ENCODE measurements at regions not wholly inside any gene's neighbourhood (a gene's known extent, or its start where the extent isn't known, plus 50 kb on each side); places are given as distances from the start of the nearest gene placed in this dataset.
A peak's percentile ranks its signal among the peaks of the same experiment; 100 is the strongest.

DNA sequence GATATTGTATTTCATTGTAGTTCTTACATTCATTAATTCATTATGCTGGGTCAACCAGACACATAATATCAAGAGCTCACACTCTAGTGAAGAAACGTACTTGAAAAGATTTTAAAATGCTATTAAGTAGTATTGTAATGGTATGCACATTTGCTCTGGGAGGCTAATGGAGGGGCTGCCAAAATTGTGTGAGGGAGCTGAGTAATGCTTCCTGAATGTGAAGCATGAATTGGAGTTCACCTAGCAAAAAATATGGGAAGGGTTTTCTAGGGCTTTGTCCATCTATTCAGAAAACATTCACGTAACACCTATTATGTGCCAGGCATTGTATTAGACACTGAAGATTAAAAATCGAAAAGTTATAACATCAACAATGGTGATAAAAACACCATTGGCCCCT is 403.8 kb upstream of the PDE3A start:
- no peak for DNase-seq

DNA sequence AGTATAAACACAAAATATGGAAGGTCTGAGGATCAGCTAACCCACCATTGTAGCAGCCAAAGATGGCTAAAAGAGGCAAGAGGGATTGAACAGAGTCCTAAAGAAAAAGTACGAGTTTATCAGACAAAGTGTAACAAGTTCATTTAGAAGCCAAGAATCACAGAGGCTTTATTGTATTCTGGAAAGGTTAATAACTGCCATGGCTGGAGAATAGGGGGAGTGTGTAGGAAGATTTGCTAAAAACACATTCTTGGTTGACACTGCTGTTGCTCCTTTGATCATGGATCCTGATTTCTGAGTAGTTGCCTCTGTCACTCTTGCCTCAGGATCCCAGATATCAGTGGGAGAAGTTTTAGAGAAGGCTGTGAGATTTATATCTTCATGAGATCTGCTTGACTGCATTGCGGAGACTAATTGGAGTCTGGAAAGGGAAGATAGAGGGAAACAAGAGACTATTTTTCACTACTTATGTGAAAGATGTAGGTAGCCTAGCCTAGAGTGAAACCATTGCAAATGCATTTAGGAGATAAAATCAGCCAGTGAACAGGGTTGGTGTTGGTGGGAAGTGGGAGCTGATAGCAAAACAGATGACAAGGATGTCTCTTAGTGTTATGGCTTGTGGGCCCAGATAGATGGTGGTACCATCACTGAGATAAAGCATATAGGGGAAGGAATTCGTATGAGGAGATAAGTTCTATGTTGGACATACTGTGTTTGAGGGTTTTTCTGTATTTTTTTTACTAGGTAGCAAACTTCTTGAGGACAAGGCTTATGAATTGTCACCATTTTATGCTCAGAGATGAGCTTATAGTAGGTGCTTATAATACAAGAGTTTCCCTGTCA is 402.9 kb upstream of the PDE3A start:
- DNase-seq, result no peak

DNA sequence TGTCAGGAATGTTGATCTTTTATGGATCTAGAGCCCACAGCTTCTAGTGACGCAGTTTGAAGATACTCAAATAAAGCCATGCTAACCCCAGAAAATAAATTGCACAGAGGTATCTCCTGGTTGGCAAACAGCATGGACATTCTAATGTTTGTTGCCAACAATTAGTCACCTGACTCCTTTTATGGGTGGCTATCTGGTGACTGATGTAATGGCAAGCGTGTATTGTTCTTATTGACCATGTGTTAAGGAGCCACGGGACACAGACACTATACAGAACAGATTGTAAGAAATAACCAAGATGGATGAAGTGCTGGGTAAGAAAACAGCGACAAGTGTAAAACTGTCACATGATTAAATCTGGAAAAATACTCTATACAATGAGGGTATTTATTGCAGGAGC is 401.3 kb upstream of the PDE3A start:
- no peak for DNase-seq

- peak; percentile 13 for DNase-seq
These were observed 400.9 kb upstream of the PDE3A start for GRCh38 chr12:19967431-19967830.

- DNase-seq, result no peak
These were observed 398.2 kb upstream of the PDE3A start for GRCh38 chr12:19970116-19970515.

GRCh38 chr12:19970821-19971220 is 397.5 kb upstream of the PDE3A start:
- DNase-seq, result no peak

DNA sequence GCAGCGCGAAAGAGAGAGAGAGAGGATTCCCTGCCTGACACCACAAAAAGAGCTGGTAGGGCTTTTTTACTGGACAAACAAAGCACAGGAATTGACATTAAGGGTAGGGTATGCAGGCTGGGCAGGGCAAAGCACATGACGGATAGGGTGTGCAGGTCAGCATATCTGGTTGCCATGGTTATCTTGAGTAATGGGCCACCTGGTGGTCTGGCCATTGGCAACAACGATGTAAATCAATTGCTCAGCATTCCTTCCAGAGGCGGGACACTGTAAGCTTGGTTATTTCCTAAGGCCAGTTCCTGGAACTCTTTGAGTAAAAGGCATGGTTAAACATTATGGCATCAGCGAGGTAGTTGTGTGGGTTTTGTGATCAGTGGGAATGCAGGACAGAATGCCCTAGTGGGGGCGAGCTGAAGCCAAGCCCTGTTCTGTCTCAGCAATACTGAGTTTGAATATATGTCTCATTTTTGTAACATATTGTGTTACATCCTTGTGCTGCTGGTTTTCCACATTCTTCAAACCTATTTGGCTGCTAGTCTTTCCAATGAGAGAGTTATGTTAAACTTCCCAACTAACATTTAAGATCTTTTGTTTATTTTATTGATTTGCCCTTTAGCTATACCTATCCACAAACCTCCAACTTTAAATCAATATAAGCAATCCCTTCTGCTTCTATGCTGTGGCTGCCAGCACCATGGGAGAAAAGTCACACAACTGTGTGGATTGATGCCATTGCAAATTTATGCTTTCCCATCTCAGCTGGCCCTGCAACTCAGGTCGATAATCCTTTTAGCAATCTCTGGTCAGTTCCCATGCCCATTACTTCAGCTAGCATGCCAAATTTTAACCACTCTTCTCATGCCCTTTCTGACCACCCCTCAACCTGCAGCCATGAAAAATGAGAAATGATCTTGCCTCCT is 396.7 kb upstream of the PDE3A start:
- no peak for DNase-seq

DNA sequence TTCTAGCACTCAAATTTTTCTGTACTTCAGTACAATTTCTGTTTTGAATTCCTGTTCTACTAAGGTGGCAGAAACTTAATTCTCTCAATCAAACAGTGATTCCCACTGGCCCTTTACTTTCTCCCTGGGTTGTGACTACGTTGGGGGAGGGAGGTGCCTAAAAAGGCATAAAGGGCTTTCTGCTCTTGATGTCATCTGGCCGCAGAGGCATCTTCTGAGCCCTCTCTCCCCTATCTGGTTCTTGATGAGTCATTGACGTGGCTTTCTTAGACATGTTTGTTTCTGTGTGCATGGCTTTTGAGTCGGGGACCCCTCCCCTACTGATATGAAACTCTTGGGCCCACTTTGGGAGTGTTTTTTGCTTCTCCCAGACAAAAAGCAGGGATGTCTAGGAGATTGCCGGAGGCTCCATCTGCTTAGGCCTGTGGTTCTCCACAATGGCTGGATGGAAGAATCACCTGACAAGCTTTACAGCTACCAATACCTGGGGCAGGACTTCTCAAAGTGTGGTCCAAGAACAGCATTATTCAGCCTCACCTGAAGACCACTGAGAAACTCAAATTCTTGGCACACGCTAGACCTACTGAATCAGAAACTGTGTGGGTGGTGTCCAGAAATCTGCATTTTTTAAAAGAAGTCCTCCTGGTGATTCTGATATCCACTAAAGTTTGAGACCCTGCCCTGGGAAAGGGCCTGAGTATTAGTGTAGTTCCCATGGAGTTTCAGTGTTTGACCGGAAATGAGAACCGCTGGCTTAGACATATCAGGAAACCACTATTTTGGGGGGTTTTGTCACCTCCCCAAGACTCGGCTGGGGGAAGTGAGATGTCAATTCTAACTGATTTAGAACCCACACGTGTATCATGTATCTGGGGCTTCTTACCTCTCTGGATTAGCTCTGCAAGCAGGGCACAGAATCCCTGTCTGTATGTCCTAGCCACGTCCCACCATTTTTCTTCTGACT is 395.7 kb upstream of the PDE3A start:
- no peak for DNase-seq

- DNase-seq, result no peak
These were observed 390.1 kb upstream of the PDE3A start for GRCh38 chr12:19978193-19978592.

- DNase-seq, result no peak
These were observed 388.8 kb upstream of the PDE3A start for GRCh38 chr12:19979584-19979983.

- no peak for DNase-seq
These were observed 386.4 kb upstream of the PDE3A start for GRCh38 chr12:19981944-19982343.

GRCh38 chr12:19988001-19988400 is 380.3 kb upstream of the PDE3A start:
- no peak for DNase-seq

- DNase-seq, result no peak
These were observed 379.9 kb upstream of the PDE3A start for GRCh38 chr12:19988459-19988873.

- DNase-seq, result no peak
These were observed 379.4 kb upstream of the PDE3A start for GRCh38 chr12:19988948-19989347.

GRCh38 chr12:19991146-19991545 is 377.2 kb upstream of the PDE3A start:
- no peak for DNase-seq

- no peak for DNase-seq
These were observed 376.0 kb upstream of the PDE3A start for GRCh38 chr12:19992311-19992710.

GRCh38 chr12:19994968-19995367 is 373.4 kb upstream of the PDE3A start:
- no peak for DNase-seq

- no peak for DNase-seq
These were observed 370.5 kb upstream of the PDE3A start for GRCh38 chr12:19997656-19998400.

DNA sequence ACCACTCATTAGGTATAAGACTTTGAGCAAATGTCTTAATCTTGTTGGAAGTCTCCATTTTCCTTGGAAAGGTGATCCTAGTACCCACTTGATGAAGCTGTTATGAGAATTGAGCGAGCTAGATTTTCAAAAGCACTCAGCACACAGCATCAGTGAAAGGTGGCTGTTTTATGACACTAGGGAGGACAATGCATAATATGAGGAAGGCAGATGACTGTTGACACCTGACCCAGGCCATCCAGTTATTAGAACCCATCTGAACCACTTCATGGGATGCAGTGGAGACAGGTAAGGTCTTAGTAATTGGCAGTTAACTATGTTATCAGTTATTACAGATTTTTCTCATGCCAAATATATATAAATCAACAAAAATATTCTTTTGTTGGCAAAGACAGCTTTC is 369.9 kb upstream of the PDE3A start:
- DNase-seq, result no peak

- no peak for DNase-seq
These were observed 369.2 kb upstream of the PDE3A start for GRCh38 chr12:19998961-19999804.

DNA sequence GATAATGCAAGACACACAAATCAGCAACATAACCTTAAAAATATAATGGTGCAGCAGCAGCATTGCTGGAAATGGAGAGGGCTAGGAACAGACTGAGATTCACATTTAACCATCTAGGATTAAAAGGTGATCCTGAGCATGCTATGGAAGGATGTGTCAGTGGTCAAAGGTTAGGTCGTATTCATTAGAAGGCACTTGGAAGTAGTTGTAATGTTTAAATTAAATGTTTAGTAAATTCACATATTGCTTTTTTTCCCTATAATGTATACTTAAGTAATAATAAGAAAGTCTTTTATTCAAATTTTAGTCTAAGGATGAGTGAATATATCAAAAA is 368.6 kb upstream of the PDE3A start:
- no peak for DNase-seq
